ENCODE measurements at regions not wholly inside any gene's neighbourhood (a gene's known extent, or its start where the extent isn't known, plus 50 kb on each side); places are given as distances from the start of the nearest gene placed in this dataset.
"Not testable (repeated sequence)": the region's sequence is repeated elsewhere in the genome, so short reads cannot be mapped to it uniquely, and the experiment has no call there.

DNA sequence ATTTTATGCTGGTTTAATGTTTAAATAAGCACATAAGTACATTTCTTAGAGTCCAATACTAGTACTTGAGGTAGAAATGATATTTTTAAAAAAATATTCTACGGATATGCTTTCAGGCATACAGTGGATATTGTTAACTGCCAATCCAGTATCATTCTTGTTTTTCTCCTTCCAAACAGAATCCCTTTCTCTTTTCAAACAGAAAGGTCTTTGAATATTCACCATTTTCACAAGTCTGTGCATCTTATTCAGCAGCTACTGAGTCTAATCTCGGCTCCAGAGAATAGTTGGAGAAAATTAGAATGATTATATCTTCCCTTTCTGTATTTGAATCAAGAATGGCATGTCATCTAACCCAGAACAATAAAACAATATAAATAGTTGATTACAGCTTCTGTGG lies 174.5 kb downstream of the GOLGA6L6 start:
- DNase-seq = no peak

DNA sequence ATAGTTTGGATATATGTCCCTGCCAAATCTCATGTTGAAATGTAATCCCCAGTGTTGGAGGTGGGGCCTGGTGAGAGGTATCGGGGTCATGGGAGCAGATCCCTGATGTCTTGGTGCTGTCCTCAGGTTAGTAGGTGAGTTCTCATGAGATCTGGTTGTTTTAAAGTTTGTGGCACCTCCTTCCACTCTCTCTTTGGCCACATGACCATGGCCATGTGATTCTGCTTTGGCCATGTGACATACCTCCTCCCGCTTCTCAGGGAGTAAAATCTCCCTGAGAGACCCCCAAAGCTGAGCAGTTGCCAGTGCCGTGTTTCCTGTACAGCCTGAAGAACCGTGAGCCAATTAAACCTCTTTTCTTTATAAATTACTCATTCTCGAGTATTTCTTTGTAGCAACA lies 178.0 kb downstream of the GOLGA6L6 start:
- DNase-seq = not testable (repeated sequence)

DNA sequence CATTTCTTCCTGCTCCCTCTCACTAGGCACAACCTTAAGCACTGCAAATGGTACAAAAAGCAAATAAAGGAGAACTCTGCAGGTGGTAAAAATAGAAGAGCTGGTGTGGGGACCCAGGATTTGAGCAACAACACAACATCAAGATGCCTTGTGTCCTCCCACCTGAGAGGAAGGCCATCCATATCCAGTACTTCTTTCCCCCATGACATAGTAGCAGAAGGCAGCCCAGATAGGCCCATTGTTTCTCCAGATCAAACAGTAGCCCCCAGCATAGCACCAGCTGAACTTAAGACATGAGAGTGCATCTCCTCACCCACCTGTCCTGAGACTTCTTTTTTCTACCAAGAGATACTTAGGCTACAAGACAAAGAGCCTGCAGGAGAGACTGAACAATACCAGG lies 180.5 kb downstream of the GOLGA6L6 start:
- no peak for DNase-seq

DNA sequence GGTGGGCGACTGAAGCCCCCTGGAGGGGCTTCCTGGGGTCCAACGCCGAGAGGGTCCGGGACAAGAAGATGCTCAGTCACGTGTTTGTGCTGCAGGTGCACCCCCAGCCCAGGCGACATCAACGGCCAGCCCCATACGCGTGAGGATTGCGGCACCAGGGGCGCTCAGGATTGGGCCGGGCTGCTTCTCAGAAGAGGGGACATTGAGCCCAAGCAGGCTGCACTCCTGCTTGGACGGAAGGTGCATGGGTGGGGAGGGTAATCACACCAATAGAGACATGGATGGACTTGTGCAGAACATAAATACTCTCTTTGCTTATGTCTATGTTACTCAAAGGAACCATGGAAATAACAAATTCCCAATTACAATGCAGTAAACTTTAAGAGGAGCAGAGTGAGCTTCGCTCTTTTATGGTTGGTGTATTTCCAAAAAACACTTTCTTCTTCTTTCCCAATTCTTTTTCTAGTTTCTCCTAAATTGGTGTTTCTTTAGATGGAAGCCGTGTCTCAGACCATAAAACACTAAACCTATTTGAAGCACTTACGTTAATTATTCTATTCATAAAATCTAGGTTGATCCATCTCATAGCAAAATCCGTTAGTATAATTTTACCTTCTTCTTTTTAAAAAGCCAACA lies 182.7 kb downstream of the GOLGA6L6 start:
- no peak for DNase-seq

DNA sequence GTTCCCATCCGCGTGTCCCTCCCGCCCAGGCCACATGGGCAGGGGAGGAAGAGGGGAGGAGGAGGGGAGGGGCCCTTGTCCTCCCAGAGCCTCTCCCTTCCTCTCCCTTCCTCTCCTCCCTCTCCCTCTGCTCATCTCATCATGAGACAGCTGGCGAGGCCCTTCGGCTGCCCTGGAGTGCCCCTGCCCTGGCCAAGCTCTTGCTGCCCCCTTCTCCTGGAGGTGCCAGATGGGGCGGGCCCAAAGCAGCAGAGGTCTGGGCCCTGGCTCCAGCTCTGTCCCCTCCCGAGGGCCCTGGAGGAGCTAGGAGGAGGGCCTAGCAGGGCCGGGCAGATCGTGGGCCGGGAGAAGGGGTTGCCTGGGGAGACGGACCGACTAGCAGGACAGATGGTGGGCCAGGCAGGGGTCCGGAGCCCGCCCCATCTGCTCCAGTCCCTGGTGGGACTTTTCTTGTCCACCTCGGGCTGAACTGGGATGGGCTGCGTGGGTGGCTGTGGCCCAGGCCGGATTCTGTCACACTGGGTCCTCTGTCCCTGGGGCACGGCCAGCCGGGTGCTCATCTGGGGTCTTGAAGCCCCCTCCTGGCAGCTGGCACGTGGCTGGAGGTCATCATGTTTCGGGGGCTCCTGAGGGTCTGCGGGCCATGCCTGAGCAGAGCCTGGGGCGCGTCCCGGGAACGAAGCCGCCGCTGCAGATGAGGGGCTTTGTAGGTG lies 183.4 kb downstream of the GOLGA6L6 start:
- peak; percentile 25 for DNase-seq

DNA sequence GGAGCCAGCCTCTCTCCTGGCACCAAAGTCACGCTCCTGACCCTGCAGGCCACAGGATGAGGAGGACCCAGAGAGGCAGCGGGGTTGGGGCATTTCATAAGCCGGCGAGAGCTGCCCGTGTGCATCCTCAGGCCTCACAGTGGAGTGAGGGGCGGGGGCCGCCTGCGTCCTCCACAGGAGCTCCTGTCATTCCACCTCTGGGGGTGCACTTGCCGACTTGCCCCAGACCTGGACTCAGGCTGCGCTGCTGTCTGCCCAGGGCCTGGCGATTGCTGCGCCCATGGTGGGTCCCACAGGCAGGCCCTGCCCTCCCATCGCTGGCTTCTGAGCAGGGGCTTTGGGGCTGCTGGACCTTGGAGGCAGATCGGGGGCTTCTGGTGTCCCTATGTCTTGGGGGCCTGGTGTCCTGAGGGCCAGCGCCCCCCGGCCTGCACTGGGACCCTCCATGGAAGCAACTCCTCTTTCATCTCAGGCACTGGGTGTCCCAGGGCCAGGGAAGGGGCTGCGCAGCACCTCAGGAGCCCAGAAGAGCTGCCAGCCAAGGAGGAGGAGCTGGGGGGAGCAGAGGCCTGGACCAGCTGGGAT lies 184.0 kb downstream of the GOLGA6L6 start:
- peak; percentile 27 for DNase-seq

DNA sequence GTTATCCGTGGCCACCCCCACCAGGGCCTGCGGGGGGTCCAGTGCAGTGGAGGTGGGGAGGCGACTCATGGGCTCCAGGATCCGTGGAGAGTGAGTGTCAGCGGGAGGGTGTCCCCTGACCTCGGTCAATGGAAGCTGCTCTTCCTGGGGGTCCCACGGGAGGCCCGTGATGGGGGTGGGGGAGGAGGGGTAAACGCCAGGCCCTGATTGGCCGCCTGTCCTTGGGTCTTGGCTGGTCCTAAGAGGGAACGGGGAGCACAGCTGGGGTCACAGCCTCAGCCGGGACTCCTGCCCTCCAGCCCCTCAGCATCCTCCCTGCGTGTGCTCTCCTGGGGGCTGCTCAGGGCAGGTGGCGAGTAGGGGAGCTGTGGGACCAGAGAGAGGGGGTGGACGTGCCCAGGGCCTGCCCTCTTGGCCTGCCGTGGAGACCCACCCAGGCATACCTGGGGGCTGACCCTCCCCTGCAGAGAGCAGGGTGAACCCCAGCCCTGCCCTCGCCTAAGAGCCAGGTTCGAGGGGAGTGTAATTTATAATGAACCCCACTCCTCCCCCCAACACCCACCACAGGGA lies 184.6 kb downstream of the GOLGA6L6 start:
- DNase-seq = no peak

DNA sequence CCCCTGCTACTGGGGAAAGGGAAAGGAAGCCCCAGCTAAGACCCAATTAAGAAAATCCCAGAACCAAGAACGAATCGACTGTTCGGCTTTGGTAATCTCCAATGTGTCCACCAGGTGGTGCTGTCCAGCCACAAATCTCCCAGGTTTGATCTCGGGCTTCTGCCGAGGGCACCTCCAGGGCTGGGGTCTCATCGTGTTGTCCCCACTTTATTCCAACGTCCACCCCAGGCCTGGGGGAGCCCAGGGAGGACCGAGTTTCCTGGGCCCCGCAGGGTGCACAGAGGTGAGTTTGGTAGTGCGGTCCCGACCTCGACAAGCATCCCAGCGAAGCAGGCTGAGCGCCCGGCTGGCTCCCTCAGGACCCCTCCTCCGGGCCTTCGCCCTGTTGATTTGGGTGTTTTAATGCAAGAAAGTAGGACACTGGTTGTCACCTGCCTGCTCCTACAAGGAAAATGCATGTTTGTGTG lies 185.1 kb downstream of the GOLGA6L6 start:
- DNase-seq = peak; percentile 94

DNA sequence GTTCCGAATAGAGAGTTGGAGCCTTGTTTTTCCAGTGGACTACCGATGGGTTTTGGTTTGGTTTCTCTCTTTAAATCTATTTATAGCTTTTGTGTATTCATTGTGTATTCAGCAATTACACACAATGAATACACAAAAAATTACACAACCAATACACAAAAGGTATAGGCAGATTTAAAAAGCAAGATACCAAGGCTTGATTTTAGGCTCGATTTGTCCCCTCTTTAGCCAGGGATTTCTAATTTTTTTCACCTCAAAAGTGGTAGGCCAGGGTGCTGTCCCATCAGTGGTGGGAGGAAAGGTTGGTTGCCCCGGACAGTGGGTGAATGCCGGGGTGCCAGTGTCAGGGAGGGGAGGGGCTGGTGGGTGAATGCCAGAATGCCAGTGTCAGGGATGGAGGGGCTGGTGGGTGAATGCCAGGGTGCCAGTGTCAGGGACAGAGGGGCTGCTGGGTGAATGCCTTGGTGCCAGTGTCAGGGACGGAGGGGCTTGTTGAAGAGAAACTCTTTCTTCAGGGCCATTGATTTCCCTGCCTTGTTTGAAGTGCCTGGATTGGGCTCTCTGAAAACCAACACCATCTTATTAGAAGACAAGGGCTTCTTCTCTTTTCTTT lies 186.2 kb downstream of the GOLGA6L6 start:
- no peak for DNase-seq

DNA sequence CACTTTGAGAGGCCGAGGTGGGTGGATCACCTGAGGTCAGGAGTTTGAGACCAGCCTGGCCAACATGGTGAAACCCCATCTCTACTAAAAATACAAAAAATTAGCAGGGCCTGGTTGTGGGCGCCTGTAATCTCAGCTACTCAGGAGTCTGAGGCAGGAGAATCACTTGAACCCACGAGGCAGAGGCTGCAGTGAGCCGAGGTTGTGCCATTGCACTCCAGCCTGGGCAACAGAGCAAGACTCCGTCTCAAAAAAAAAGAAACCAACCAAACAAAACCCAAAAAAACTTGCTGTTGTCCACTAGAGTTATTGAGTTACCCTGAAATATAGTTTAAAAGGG lies 186.7 kb downstream of the GOLGA6L6 start:
- DNase-seq = not testable (repeated sequence)

DNA sequence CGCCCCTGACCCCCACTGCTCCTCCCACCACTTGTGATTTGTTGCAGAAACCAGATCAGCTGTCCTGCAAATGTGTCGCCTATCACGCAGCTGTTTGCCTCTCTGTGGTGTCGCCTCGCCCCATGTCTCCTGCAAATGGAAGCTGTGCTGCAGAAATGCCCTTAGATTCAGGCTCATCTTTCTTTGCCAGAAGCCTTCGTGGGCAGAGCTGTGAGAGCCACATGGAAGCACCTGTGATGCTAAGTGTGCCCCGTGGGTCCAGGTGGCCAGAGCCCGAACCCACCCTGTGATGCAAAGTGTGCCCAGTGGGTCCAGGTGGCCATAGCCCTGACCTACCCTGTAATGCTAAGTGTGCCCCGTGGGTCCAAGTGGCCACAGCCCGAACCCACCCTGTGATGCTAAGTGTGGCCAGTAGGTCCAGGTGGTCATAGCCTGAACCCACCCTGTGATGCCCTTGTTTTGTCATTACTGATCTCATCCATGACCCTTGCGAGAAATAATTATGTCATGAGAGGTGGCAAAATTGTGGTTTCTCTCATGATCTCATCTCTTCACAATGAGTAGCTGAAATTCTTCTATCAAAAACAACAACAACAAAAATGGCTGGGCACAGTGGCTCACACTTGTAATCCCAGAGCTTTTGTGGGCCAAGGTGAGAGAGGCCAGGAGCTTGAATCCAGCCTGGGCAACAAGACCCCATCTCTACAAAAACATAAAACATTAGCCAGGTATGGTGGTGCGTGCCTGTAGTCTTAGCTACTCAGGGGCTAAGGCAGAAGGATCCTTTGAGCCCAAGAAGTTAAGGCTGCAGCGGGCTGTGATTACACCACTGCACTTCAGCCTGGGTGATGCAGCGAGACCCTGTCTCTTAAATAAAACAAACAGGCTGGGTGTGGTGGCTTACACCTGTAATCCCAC lies 187.4 kb downstream of the GOLGA6L6 start:
- peak; percentile 34 for DNase-seq

DNA sequence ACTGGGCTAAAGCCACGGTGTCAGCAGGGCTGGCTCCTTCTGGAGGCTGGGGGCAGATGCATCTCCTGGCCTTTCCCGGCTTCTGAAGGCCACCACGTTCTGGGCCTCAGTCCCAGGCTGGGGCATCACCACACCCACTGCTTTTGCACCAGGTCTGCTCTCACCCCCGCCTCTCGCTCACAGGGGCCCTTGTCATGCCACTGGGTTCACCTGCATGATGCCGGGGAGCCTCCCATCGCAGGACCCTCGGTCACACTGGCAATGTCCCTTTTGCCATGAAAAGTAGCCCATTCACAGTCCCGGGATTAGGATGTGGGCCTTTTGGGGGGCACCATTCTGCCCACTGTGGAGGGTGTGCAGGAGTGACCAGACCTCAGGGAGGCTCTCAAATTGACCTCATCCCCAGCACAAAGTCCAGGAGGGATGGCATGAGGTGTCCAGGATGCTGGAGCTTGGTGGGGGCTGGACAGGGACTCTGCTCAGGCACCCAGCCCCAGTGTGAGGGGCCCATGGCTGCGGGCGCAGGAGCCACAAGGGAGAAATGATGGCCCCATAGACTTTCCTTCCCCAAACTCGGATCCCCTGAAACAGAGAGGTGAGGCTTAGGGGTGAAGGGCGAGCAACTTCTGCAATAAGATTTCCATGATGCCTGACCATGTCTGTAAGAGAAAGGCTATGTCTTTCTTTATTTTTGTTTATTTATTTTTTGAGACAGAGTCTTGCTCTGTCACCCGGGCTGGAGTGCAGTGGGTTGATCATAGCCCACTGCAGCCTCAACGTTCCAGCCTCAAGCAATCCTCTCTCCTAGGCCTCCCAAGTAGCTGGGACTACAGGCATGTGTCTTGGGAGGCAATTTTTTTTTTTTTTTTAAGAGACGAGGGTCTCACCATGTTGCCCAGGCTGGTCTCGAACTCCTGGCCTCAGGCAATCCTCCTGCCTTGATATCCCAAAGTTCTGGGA lies 189.1 kb downstream of the GOLGA6L6 start:
- DNase-seq = no peak

DNA sequence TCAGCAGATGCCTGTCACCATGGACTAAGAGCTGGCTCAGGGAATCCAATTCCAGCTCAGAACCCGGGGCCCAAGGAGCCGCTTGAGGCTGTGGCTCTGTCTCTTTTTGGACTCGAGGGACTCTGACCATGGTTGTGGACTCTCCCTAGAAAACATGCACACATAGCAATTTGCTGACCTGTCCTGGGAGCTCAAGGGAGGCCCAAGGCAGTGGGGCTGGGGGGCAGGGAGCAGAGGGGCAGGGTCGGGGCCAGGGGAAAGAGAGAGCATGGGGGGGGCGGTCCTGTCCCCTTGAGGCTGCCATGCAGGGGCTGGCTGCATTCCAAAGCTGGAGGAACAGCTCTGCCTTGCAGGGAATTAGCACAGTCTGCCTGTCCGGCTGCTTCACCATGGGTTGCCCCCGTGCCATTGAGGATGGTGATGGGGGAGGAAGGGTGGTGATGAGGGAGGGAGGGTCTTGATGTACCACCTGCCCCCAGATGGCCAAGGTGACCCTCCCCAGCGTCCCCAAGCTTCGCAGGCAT lies 190.1 kb downstream of the GOLGA6L6 start:
- DNase-seq = no peak

DNA sequence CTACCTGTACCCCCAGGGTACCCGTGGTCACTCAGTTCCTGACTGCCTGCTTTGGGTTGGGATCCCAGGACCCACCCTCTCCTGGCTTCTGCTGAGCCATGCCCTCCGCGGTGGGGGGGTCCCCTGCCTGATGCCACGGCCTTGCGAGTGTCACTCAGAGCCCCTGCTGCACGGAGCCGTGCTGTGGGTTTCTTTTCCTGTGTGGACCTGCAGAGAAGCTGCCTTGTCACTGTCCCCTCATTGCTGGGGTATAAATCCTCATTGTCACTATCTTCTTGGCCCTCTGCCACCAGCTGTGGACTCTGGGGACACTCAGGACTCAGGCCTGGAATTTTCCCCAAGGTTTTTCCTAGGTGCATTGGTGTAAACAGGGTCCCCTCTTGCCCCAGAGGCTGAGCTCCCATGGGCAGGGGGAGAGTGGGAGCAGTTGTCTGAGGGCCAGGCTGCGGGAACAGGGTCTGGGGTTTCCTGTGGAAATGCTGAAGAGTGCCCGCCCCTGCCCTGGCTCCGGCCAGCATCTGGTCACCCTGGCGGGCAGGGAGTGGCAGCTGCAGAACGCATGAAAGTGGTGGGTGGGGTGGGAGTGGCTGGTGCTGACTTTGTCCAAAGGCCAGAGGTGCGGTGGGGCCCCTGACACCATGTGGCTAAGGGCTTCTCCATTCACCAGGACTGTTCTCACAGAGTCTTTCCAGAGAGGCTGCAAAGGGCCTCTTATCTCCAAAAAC lies 191.7 kb downstream of the GOLGA6L6 start:
- peak; percentile 24 for DNase-seq

DNA sequence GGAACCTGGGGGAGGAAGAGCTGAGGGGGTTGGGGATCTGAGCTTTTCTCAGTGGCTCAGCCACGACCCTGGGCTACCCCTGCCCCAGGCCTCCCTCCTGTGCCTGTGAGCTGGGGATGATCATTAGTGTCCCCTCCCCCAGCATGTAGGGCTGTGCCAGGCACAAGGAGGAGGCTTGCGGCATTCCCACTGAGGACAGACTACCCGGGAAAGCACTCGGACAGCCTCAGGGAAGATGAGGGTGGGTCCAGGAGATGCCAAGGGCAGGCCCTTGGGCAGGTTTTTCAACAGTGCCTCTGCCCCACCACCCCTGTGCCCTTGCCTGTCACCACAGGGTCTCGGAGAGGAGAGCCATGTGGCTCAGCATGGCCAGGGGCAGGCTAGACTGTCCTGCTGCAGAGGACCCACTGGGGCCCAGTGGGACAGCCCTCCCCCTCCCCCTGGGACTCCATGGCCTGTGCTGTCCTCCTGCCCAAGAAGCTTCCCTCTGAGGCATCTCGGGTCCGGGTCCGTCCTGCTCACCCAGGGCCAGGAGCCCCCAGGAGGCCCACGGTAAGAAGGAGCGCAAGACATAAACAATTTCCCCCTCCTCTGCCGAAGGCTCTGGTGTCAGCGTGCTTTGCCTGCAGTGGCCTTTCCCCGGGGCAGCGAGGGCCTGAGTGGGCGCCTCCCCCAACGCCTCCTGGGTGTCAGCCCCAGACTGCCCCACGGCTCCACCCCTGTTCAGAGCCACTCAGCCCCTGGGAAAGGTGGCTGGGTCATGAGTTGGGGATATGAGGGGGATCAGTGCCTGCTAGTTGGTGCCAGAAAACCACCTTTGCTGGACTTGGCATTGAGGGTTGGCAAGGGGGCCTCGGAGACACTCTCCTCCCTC lies 192.5 kb downstream of the GOLGA6L6 start:
- DNase-seq = peak; percentile 25

DNA sequence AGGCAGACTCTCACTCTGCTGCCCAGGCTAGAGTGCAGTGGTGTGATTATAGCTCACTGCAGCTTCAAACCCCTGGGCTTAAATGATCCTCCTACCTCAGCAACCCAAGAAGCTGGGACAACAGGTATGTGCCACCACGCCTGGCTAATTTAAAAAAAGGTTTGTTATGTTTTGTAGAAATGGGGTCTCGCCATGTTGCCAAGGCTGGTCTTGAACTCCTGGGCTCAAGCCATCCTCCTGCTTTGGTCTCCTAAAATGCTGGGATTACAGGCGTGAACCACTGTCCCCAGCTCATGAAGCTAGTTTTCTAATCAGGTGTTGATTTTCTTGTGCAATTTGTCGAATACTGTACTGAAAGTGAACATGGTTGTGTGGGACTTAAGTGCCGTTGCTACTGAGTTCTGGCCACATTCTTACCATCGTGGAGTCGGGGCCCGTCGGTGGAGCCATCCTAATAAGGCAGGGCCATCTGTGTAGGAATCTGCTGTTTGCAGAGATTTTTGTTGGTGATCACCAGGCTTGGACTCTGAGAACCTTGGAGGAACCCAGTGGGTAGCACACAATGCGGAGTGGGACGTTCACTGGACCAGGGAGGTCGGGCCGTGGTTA lies 193.2 kb downstream of the GOLGA6L6 start:
- no peak for DNase-seq

DNA sequence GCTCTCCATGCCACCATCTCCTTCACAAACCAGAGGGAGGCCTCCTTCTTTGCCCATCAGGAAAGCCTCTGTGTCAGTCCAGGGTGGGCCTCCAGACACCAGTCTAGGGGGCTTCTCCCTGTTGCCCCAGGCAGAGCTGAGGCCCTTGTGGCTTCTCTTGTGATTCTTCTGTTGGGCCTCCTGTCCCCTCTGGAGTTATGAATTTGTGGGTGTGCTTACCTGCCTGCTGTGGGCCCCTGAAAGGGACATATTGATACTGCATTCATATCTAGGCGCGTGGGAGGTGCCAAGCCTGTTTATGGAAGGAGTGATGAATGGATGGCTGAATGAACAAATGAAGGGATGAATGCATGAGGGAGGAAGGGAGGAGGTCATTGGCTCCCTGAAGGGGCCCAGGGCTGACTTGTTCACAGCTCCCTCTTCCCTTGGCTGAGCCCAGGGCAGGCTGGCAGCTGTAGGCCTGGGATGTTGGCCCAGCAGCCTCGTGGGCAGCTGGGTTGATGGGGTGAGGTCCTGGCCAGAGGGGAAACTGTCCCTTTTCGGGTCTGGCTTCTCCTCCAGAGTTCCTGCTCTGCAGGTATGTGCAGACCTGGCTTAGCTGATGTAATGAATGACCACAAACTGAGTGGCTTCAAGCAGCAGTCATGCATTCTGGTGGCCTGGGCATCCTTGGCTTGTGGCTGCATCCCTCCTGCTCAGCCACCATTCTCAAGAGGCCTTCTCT lies 195.4 kb downstream of the GOLGA6L6 start:
- no peak for DNase-seq

DNA sequence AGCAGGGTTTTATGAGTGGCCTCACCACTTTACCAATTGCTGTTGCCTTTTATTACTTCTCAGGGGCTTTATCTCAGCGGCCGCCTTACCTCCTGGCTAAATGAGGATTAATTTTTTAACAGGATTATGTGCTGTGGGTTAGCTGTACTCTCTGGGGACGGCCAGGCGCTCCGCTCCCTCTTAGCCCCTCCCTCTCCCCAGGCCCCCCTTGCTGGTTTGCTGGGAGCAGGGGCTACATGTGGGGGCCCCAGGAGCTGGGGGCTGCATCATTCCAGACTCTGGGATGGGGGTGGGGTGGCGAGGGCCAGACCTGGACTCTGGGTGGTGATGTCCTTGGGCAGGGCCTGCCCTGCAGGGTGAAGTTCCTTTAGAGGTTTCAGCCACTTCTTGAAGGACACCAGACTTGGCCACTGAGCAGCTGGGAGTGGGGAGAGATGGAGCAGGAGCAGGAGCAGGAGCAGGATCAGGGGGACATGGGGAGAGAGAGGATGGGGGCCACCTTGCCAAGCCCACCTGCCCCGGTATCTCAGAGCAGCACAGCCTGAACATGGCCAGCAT lies 196.1 kb downstream of the GOLGA6L6 start:
- no peak for DNase-seq
